ENCODE measurements at regions not wholly inside any gene's neighbourhood (a gene's known extent, or its start where the extent isn't known, plus 50 kb on each side); places are given as distances from the start of the nearest gene placed in this dataset.

GRCh38 chr2:184261818-184262217 lies 336.5 kb upstream of the ZNF804A start:
- no peaks in the 10 kb centered on the region for H3K4me1 ChIP-seq (ENCODE audit: insufficient read depth)
- no peak for DNase-seq (ENCODE audit: extremely low spot score)
- no peaks in the 10 kb centered on the region for H3K36me3 ChIP-seq (ENCODE audit: insufficient read depth)
- 91% methylated on average over 3 of the region's 3 CpGs for WGBS
- no peak overlapping the region for H3K4me3 ChIP-seq (ENCODE audit: low read depth, low read length)
- H3K27ac ChIP-seq (ENCODE audit: low read depth), result no peak overlapping the region

DNA sequence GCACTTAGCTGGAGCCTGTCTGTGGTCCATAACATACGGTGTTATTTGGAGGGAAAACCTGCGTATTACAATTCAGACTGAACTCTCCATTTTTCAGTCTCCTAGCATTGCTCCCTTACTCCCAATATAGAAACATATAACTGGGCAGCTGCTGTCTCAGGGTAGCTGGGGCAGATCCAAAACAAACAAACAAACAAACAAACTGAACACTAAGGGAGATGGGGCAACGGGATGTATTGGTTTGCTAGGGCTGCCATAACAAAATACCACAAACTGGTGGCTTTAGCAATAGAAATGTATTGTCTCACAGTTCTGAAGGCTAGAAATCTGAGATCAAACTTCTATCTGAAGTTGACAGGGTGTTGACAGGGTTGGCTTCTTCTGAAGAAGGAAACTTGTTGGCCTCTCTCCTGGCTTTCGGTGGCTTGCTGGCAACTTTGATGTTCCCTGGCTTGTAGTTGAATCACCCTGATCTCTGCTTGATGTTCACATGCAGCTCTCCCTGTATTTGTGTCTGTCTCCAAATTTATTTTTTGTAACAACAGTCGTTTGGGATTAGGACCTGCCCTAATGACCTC lies 329.3 kb upstream of the ZNF804A start:
- 73% methylated on average over 5 of the region's 5 CpGs for WGBS
- Histone ChIP-seq H3K4me1 (ENCODE audit: insufficient read depth) (no peaks in the 10 kb centered on the region), H3K4me3 (ENCODE audit: low read depth, low read length) (no peak overlapping the region), H3K36me3 (ENCODE audit: insufficient read depth) (no peaks in the 10 kb centered on the region), H3K27ac (ENCODE audit: low read depth) (no peak overlapping the region)
- DNase-seq (ENCODE audit: extremely low spot score), result no peak

DNA sequence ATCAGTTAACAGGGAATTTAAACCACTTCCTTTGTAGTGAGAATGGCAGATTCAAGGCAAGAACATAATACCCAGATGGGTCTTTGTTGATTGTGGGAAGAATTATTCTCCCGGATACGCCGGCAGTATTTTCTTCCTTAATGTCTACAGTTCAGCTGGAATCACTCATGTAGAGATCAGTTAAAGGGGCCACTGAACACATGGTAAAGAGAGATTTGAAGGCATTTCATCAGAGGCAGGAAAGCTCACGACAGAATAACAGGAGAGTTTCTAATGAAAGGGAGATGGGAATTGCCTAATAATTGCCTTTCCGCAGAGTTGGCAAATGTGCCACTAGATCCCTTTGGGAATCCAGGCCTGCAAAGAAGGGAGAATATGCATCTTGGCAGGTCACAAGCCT lies 327.7 kb upstream of the ZNF804A start:
- Histone ChIP-seq H3K4me1 (ENCODE audit: insufficient read depth) (no peaks in the 10 kb centered on the region), H3K4me3 (ENCODE audit: low read depth, low read length) (no peak overlapping the region), H3K27ac (ENCODE audit: low read depth) (no peak overlapping the region), H3K36me3 (ENCODE audit: insufficient read depth) (no peaks in the 10 kb centered on the region)
- WGBS, result 46% methylated on average over 5 of the region's 5 CpGs
- no peak for DNase-seq (ENCODE audit: extremely low spot score)

GRCh38 chr2:184272056-184272455 lies 326.3 kb upstream of the ZNF804A start:
- DNase-seq (ENCODE audit: extremely low spot score), result no peak
- H3K27ac ChIP-seq (ENCODE audit: low read depth), result no peak overlapping the region
- H3K4me3 ChIP-seq (ENCODE audit: low read depth, low read length), result no peak overlapping the region
- H3K36me3 ChIP-seq (ENCODE audit: insufficient read depth), result no peaks in the 10 kb centered on the region
- no peaks in the 10 kb centered on the region for H3K4me1 ChIP-seq (ENCODE audit: insufficient read depth)
- WGBS, result 80% methylated on average over 1 of the region's 1 CpG

DNA sequence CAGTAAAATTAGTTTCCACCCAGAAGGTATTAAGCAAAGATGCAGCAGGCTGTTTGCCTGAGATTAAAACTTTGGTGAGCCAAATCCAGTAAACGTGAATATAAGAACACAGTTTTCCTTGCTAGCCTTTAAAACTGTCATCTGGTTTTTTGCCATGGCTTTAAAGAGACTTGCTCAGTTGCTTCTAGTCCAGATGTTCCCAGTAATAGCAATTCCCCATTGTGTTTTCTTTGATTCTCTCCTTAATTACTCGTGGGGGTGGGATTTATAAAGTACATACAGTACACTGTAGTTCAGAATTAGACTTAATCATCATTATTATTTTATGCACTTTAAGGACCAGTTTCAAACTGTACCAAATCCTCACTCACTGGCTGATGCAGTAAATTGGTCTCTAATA lies 303.5 kb upstream of the ZNF804A start:
- H3K36me3 ChIP-seq (ENCODE audit: insufficient read depth), result no peaks in the 10 kb centered on the region
- no peak overlapping the region for H3K27ac ChIP-seq (ENCODE audit: low read depth)
- WGBS, result 22% methylated on average over 2 of the region's 2 CpGs
- peak; percentile 52 for DNase-seq (ENCODE audit: extremely low spot score)
- H3K4me3 ChIP-seq (ENCODE audit: low read depth, low read length), result no peak overlapping the region
- no peaks in the 10 kb centered on the region for H3K4me1 ChIP-seq (ENCODE audit: insufficient read depth)

- DNase-seq (ENCODE audit: extremely low spot score), result no peak
- no peak overlapping the region for H3K27ac ChIP-seq (ENCODE audit: low read depth)
- no peak overlapping the region for H3K4me3 ChIP-seq (ENCODE audit: low read depth, low read length)
- 88% methylated on average over 2 of the region's 2 CpGs for WGBS
- H3K4me1 ChIP-seq (ENCODE audit: insufficient read depth), result no peaks in the 10 kb centered on the region
- no peaks in the 10 kb centered on the region for H3K36me3 ChIP-seq (ENCODE audit: insufficient read depth)
Observed at GRCh38 chr2:184297085-184297484, 301.2 kb upstream of the ZNF804A start.

- Histone ChIP-seq H3K27ac (ENCODE audit: low read depth) (no peak overlapping the region), H3K36me3 (ENCODE audit: insufficient read depth) (no peaks in the 10 kb centered on the region), H3K4me1 (ENCODE audit: insufficient read depth) (no peaks in the 10 kb centered on the region), H3K4me3 (ENCODE audit: low read depth, low read length) (no peak overlapping the region)
- DNase-seq (ENCODE audit: extremely low spot score), result no peak
Observed at GRCh38 chr2:184302506-184302905, 295.8 kb upstream of the ZNF804A start.

- DNase-seq (ENCODE audit: extremely low spot score), result no peak
Observed at GRCh38 chr2:184304006-184304405, 294.3 kb upstream of the ZNF804A start.

GRCh38 chr2:184305105-184305504 lies 293.2 kb upstream of the ZNF804A start:
- H3K36me3 ChIP-seq (ENCODE audit: insufficient read depth), result no peaks in the 10 kb centered on the region
- 85% methylated on average over 4 of the region's 4 CpGs for WGBS
- DNase-seq (ENCODE audit: extremely low spot score), result no peak
- H3K27ac ChIP-seq (ENCODE audit: low read depth), result no peak overlapping the region
- no peak overlapping the region for H3K4me3 ChIP-seq (ENCODE audit: low read depth, low read length)
- H3K4me1 ChIP-seq (ENCODE audit: insufficient read depth), result no peaks in the 10 kb centered on the region

More at GRCh38 chr2:184304006-184304405, 294.3 kb upstream of the ZNF804A start:
- Histone ChIP-seq H3K27ac (ENCODE audit: low read depth) (no peak overlapping the region), H3K4me3 (ENCODE audit: low read depth, low read length) (no peak overlapping the region), H3K4me1 (ENCODE audit: insufficient read depth) (no peaks in the 10 kb centered on the region), H3K36me3 (ENCODE audit: insufficient read depth) (no peaks in the 10 kb centered on the region)

DNA sequence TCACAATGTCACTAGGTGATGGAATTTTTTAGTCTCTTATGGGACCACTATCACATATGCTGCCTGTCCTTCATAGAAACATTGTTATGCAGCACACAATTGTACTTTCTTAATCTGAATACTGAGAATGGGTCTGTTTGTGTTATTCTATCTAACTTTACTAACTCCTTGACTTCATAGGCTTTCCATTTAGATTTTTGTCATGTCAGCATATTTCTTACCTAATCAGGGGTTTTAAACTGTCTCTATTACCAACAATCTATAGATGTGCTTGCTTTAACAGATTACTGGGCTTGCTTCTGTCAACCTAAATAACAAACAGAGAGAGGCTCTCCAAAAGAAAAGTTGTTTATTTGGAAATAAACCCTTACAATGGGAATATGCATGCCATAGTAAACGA lies 289.6 kb upstream of the ZNF804A start:
- 86% methylated on average over 1 of the region's 1 CpG for WGBS
- Histone ChIP-seq H3K36me3 (ENCODE audit: insufficient read depth) (no peaks in the 10 kb centered on the region), H3K4me3 (ENCODE audit: low read depth, low read length) (no peak overlapping the region), H3K4me1 (ENCODE audit: insufficient read depth) (no peaks in the 10 kb centered on the region), H3K27ac (ENCODE audit: low read depth) (no peak overlapping the region)
- no peak for DNase-seq (ENCODE audit: extremely low spot score)

- DNase-seq (ENCODE audit: extremely low spot score), result no peak
Observed at GRCh38 chr2:184312970-184313369, 285.4 kb upstream of the ZNF804A start.

DNA sequence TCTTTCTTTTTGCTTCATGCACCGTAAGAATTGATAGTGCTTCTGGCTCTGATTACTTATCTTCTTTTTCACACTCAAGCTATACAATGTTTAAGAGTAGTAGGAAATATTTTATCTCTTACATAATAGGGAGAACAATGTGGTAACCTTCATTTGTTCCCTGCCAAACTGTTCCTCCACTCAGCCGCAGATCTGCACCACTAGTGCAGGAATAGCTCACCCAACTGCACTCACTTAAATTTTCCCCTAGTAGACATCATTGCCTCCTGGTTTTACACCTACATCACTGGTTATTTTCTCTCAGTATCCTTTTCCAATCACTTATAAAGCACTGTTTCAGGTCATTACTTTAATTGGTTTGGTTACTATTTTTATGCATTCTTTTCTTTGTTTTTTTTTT lies 283.5 kb upstream of the ZNF804A start:
- WGBS, result 88% methylated on average over 2 of the region's 2 CpGs

More at GRCh38 chr2:184312970-184313369, 285.4 kb upstream of the ZNF804A start:
- H3K27ac ChIP-seq (ENCODE audit: low read depth), result no peak overlapping the region
- no peaks in the 10 kb centered on the region for H3K36me3 ChIP-seq (ENCODE audit: insufficient read depth)
- 86% methylated on average over 7 of the region's 7 CpGs for WGBS
- H3K4me3 ChIP-seq (ENCODE audit: low read depth, low read length), result no peak overlapping the region
- H3K4me1 ChIP-seq (ENCODE audit: insufficient read depth), result no peaks in the 10 kb centered on the region

GRCh38 chr2:184316921-184317320 lies 281.4 kb upstream of the ZNF804A start:
- Histone ChIP-seq H3K4me3 (ENCODE audit: low read depth, low read length) (no peak overlapping the region), H3K36me3 (ENCODE audit: insufficient read depth) (no peaks in the 10 kb centered on the region), H3K4me1 (ENCODE audit: insufficient read depth) (no peaks in the 10 kb centered on the region), H3K27ac (ENCODE audit: low read depth) (no peak overlapping the region)
- DNase-seq (ENCODE audit: extremely low spot score), result no peak
- WGBS, result 68% methylated on average over 2 of the region's 2 CpGs

More for the DNA sequence above, 283.5 kb upstream of the ZNF804A start:
- Histone ChIP-seq H3K4me3 (ENCODE audit: low read depth, low read length) (no peak overlapping the region), H3K4me1 (ENCODE audit: insufficient read depth) (no peaks in the 10 kb centered on the region), H3K36me3 (ENCODE audit: insufficient read depth) (no peaks in the 10 kb centered on the region), H3K27ac (ENCODE audit: low read depth) (no peak overlapping the region)
- no peak for DNase-seq (ENCODE audit: extremely low spot score)

DNA sequence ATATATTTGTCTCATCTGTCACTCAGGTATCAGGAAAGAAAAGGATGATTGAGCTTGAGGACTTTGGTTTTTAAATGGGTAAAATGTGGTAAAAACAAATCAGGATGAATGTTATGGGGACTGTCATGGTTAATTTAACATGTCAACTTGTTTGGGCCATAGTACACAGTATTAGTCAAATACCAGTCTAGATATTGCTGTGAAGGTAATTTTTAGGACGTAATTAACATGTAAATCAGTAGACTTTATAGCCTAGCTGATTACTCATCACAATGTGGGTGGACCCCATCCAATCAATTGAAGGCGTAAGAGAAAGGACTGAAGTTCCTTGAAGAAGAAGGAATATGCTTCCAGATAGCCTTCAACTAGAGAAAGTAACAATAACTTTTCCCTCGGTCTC lies 275.7 kb upstream of the ZNF804A start:
- no peak overlapping the region for H3K27ac ChIP-seq (ENCODE audit: low read depth)
- H3K4me3 ChIP-seq (ENCODE audit: low read depth, low read length), result no peak overlapping the region
- no peaks in the 10 kb centered on the region for H3K4me1 ChIP-seq (ENCODE audit: insufficient read depth)
- H3K36me3 ChIP-seq (ENCODE audit: insufficient read depth), result no peaks in the 10 kb centered on the region
- DNase-seq (ENCODE audit: extremely low spot score), result no peak
- 79% methylated on average over 3 of the region's 3 CpGs for WGBS

GRCh38 chr2:184326066-184326465 lies 272.3 kb upstream of the ZNF804A start:
- DNase-seq (ENCODE audit: extremely low spot score), result no peak
- no peaks in the 10 kb centered on the region for H3K36me3 ChIP-seq (ENCODE audit: insufficient read depth)
- no peaks in the 10 kb centered on the region for H3K4me1 ChIP-seq (ENCODE audit: insufficient read depth)
- H3K27ac ChIP-seq (ENCODE audit: low read depth), result no peak overlapping the region
- no peak overlapping the region for H3K4me3 ChIP-seq (ENCODE audit: low read depth, low read length)
- 92% methylated on average over 2 of the region's 2 CpGs for WGBS
